H9 (cell line): ENCODE measurements at regions not wholly inside any gene's neighbourhood (a gene's known extent, or its start where the extent isn't known, plus 50 kb on each side); places are given as distances from the start of the nearest gene placed in this dataset.

ENCODE experiments used
- DNase-seq: peaks from one replicate; pipeline ENCODE4 v3.0.0-alpha.2; 2017
- H2AFZ ChIP-seq: one replicate; pipeline ENCODE4 v1.6.1; 2013; ENCODE audit warnings: mild to moderate bottlenecking, low read length, control low read depth, moderate library complexity
- H2AK5ac ChIP-seq: 2 replicates; pipeline ENCODE4 v1.6.1; 2013; ENCODE audit warnings: low read length, control low read depth, mixed read lengths; ENCODE audit not compliant: insufficient read length
- H2BK120ac ChIP-seq: one replicate; pipeline ENCODE4 v1.6.1; 2013; ENCODE audit warnings: low read depth, mild to moderate bottlenecking, low read length, control low read depth, inconsistent platforms; ENCODE audit not compliant: poor library complexity, severe bottlenecking
- H2BK12ac ChIP-seq: 2 replicates; pipeline ENCODE4 v1.6.1; 2013; ENCODE audit warnings: low read length, control low read depth, mixed read lengths, low read depth; ENCODE audit not compliant: insufficient read length
- H2BK15ac ChIP-seq: 2 replicates; pipeline ENCODE4 v1.6.1; 2013; ENCODE audit warnings: low read depth, low read length, control low read depth
- H2BK20ac ChIP-seq: one replicate; pipeline ENCODE4 v1.6.1; 2013; ENCODE audit warnings: low read depth, mild to moderate bottlenecking, low read length, control low read depth, inconsistent platforms; ENCODE audit not compliant: poor library complexity, severe bottlenecking
- H2BK5ac ChIP-seq: 2 replicates; pipeline ENCODE4 v1.6.1; 2013; ENCODE audit warnings: low read length, control low read depth, mixed read lengths; ENCODE audit not compliant: insufficient read length
- H3K14ac ChIP-seq: 2 replicates; pipeline ENCODE4 v1.6.1; 2013; ENCODE audit warnings: low read length, control low read depth; ENCODE audit not compliant: insufficient read depth
- H3K18ac ChIP-seq: 2 replicates; pipeline ENCODE4 v1.6.1; 2013; ENCODE audit warnings: low read depth, mild to moderate bottlenecking, mixed read lengths, low read length, control low read depth; ENCODE audit not compliant: insufficient read length
- H3K23ac ChIP-seq: 2 replicates; pipeline ENCODE4 v1.6.1; 2013; ENCODE audit warnings: low read length, control low read depth, mixed read lengths, low read depth; ENCODE audit not compliant: insufficient read length
- H3K23me2 ChIP-seq: 2 replicates; pipeline ENCODE4 v1.6.1; 2013; ENCODE audit warnings: low read depth, mild to moderate bottlenecking, mixed read lengths, low read length, control low read depth; ENCODE audit not compliant: insufficient read length, poor library complexity, severe bottlenecking
- H3K27ac ChIP-seq: 2 replicates; pipeline ENCODE4 v1.5.1; 2013; ENCODE audit warnings: low read length, control low read depth, mixed read lengths, low read depth; ENCODE audit not compliant: insufficient read length
- H3K27me3 ChIP-seq: 2 replicates; pipeline ENCODE4 v1.6.1; 2013; ENCODE audit warnings: low read length, control low read depth, inconsistent platforms; ENCODE audit not compliant: insufficient read depth
- H3K4ac ChIP-seq: 2 replicates; pipeline ENCODE4 v1.6.1; 2013; ENCODE audit warnings: low read depth, mild to moderate bottlenecking, control low read depth, inconsistent platforms, low read length, moderate library complexity
- H3K4me1 ChIP-seq: 2 replicates; pipeline ENCODE4 v1.6.1; 2013; ENCODE audit warnings: low read length, control low read depth, inconsistent platforms; ENCODE audit not compliant: insufficient read depth
- H3K4me2 ChIP-seq: 2 replicates; pipeline ENCODE4 v1.6.1; 2013; ENCODE audit warnings: low read length, control low read depth, mixed read lengths; ENCODE audit not compliant: insufficient read length, insufficient read depth
- H3K56ac ChIP-seq: 2 replicates; pipeline ENCODE4 v1.6.1; 2013; ENCODE audit warnings: low read depth, mild to moderate bottlenecking, mixed read lengths, low read length, control low read depth; ENCODE audit not compliant: insufficient read length
- H3K79me1 ChIP-seq: 2 replicates; pipeline ENCODE4 v1.6.1; 2013; ENCODE audit warnings: low read depth, mild to moderate bottlenecking, moderate library complexity, low read length, control low read depth, inconsistent platforms; ENCODE audit not compliant: insufficient read depth, poor library complexity, severe bottlenecking
- H3K79me2 ChIP-seq: 2 replicates; pipeline ENCODE4 v1.6.1; 2013; ENCODE audit warnings: low read length, control low read depth, inconsistent platforms; ENCODE audit not compliant: insufficient read depth
- H3K9ac ChIP-seq: 2 replicates; pipeline ENCODE4 v1.6.1; 2013; ENCODE audit warnings: low read length, control low read depth, mixed read lengths; ENCODE audit not compliant: insufficient read length; ENCODE audit errors: extremely low read depth
- H3K9me3 ChIP-seq: one replicate; pipeline ENCODE4 v1.6.1; 2013; ENCODE audit warnings: low read depth, low read length, inconsistent platforms; ENCODE audit not compliant: control insufficient read depth
- H3T11ph ChIP-seq: one replicate; pipeline ENCODE4 v1.6.1; 2013; ENCODE audit warnings: mild to moderate bottlenecking, low read length, control low read depth, inconsistent platforms
- H4K20me1 ChIP-seq: one replicate; pipeline ENCODE4 v1.6.1; 2013; ENCODE audit not compliant: control insufficient read depth, insufficient read length, insufficient read depth
- H4K5ac ChIP-seq: 2 replicates; pipeline ENCODE4 v1.6.1; 2013; ENCODE audit warnings: low read depth, mild to moderate bottlenecking, mixed read lengths, low read length, control low read depth; ENCODE audit not compliant: insufficient read length
- H4K8ac ChIP-seq: replicated peaks from 2 replicates; pipeline ENCODE4 v1.6.1; 2013; ENCODE audit warnings: low read length, control low read depth, mixed read lengths, low read depth; ENCODE audit not compliant: insufficient read length
- H4K91ac ChIP-seq: 2 replicates; pipeline ENCODE4 v1.6.1; 2013; ENCODE audit warnings: low read depth, mild to moderate bottlenecking, moderate library complexity, mixed read lengths, low read length, control low read depth; ENCODE audit not compliant: insufficient read length
- H3K27ac Mint-ChIP-seq, 3 experiments: 2 replicates in 2 of 3; 3 replicates in 1 of 3; pipeline ENCODE4 v1.8.0; 2020 to 2021; ENCODE audit warnings: mixed read lengths in 3 of 3, mild to moderate bottlenecking in 1 of 3, moderate library complexity in 1 of 3
- H3K27me3 Mint-ChIP-seq: 2 replicates; pipeline ENCODE4 v1.8.0; 2021; ENCODE audit warnings: low read depth, mild to moderate bottlenecking, moderate library complexity, mixed read lengths
- H3K36me3 Mint-ChIP-seq, 3 experiments: 2 replicates in 2 of 3; 3 replicates in 1 of 3; pipeline ENCODE4 v1.8.0; 2020 to 2021; ENCODE audit warnings: low read depth in 3 of 3, mixed read lengths in 3 of 3; ENCODE audit not compliant: insufficient read depth in 1 of 3
- H3K4me1 Mint-ChIP-seq, 2 experiments: 2 replicates each; pipeline ENCODE4 v1.8.0; 2020; ENCODE audit warnings: mixed read lengths in 2 of 2
- H3K4me3 Mint-ChIP-seq, 2 experiments: 2 replicates in 1 of 2; 3 replicates in 1 of 2; pipeline ENCODE4 v1.8.0; 2020 to 2021; ENCODE audit warnings: mild to moderate bottlenecking in 2 of 2, mixed read lengths in 2 of 2, moderate library complexity in 1 of 2
- H3K9me3 Mint-ChIP-seq, 2 experiments: 2 replicates in 1 of 2; 3 replicates in 1 of 2; pipeline ENCODE4 v1.8.0; 2020; ENCODE audit warnings: mild to moderate bottlenecking in 2 of 2, mixed read lengths in 2 of 2, moderate library complexity in 1 of 2
- CTCF ChIP-seq: fragments of 200-600 bp; sonication (generic); conservative IDR thresholded peaks from 3 replicates; pipeline ENCODE4 v1.8.0; 2021; ENCODE audit warnings: antibody characterized with exemption, mild to moderate bottlenecking
- WGBS: extraction: QIAGEN DNeasy Blood & Tissue Kit; methylation state at CpG from one replicate; pipeline ENCODE4 v1.1.7; 2013; ENCODE audit warnings: missing lambda C conversion rate, low lambda C conversion rate, mixed read lengths; ENCODE audit not compliant: insufficient read length; ENCODE audit errors: extremely low coverage; 5-methylcytosine and 5-hydroxymethylcytosine counted together

GRCh38 chr1:221040691-221041285 is 161.5 kb downstream of the HLX start:
- no peak overlapping the region for H2BK12ac ChIP-seq
- H3K4me2 ChIP-seq: no peak overlapping the region
- H2BK5ac ChIP-seq: no peak overlapping the region
- H3K9me3 Mint-ChIP-seq: peaks cover 1 to 3% of the 10 kb centered on the region in 2 experiments; a peak in 2 of 5 replicates
- no peak overlapping the region for H4K5ac ChIP-seq
- TF ChIP-seq CTCF: no peak
- H3K18ac ChIP-seq: no peak overlapping the region
- no peaks in the 10 kb centered on the region for H3K27me3 ChIP-seq
- H4K91ac ChIP-seq: no peak overlapping the region
- no CpG with 5 or more reads among the region's 2 CpGs for WGBS
- no peaks in the 10 kb centered on the region; the same call in 1 of the 2 replicates for H3K4me1 ChIP-seq
- no peak for DNase-seq
- H3K79me1 ChIP-seq: no peaks in the 10 kb centered on the region
- no peak overlapping the region for H3K27ac ChIP-seq
- peaks cover 16 to 23% of the 10 kb centered on the region in 2 experiments for H3K4me1 Mint-ChIP-seq
- H3K9ac ChIP-seq: no peak overlapping the region
- H3K23me2 ChIP-seq: no peaks in the 10 kb centered on the region
- H3K14ac ChIP-seq: no peak overlapping the region
- no peaks in the 10 kb centered on the region; a peak in 1 of 7 replicates for H3K36me3 Mint-ChIP-seq
- no peak overlapping the region for H3K23ac ChIP-seq
- no peaks in the 10 kb centered on the region for H3K27me3 Mint-ChIP-seq
- H3K56ac ChIP-seq: no peak overlapping the region
- H3K4ac ChIP-seq: no peak overlapping the region
- H2AK5ac ChIP-seq: no peak overlapping the region
- peak overlapping the region in 1 of 3 experiments; percentile 35; a peak in 2 of 7 replicates for H3K27ac Mint-ChIP-seq
- H3K4me3 Mint-ChIP-seq: no peak overlapping the region
- H4K20me1 ChIP-seq: no peaks in the 10 kb centered on the region
- H2AFZ ChIP-seq: no peak overlapping the region
- no peak overlapping the region for H4K8ac ChIP-seq
- H2BK120ac ChIP-seq: no peak overlapping the region
- H3K9me3 ChIP-seq: no peaks in the 10 kb centered on the region
- H3K79me2 ChIP-seq: no peaks in the 10 kb centered on the region
- no peak overlapping the region for H2BK20ac ChIP-seq
- H2BK15ac ChIP-seq: no peak overlapping the region
- no peak overlapping the region for H3T11ph ChIP-seq
